ENCODE measurements at regions not wholly inside any gene's neighbourhood (a gene's known extent, or its start where the extent isn't known, plus 50 kb on each side); places are given as distances from the start of the nearest gene placed in this dataset.

DNA sequence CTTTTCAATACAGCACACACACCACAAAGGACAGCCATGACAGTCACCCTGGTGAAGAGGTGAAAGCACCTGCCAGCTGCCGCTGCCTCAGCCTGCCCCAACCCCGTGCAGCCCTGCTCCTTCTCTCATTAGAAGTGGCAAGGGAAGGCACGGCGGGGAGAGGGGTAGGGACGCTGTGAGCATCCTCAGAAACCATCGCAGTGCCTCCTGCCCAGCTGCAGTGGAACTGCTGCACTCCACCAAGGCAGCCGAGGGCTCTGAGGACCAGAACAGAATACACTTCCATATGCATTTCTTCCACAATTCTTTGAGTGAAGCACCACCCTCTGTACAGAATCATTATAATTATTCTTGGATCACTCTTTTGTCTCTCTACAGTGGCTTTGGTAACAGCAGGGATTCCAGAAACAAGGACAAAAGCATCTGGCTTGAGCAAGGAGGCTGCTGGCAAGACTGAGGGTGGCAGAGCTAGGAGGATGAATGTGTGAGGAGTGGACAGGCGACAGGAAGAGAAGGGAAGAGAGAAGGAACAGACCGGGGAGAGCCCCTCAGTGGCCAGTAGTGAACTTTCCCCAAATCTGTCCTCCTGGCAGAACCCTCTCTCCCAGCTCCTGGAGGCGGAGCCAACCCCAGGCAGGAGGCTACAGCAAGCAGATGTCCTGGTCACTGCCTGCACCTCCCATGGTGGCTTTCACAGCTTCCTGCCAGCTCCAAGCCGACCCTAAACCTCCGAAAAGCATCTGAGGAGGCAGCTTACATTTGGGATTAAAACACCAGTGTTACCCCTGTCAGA lies 73.2 kb downstream of the MTNR1A start:
- H3K4me3 ChIP-seq (ENCODE audit: low read depth, low read length), result no peak overlapping the region
- TF ChIP-seq MYC (IDR thresholded peaks at IDR 0.05; ENCODE audit: low read depth, low read length) (no peak), POLR2A (IDR thresholded peaks at IDR 0.05; ENCODE audit: extremely low read depth, insufficient read length) (no peak), MAX (IDR thresholded peaks at IDR 0.05; ENCODE audit: low read depth, low read length) (no peak)
- TF ChIP-seq, protein P1, sequence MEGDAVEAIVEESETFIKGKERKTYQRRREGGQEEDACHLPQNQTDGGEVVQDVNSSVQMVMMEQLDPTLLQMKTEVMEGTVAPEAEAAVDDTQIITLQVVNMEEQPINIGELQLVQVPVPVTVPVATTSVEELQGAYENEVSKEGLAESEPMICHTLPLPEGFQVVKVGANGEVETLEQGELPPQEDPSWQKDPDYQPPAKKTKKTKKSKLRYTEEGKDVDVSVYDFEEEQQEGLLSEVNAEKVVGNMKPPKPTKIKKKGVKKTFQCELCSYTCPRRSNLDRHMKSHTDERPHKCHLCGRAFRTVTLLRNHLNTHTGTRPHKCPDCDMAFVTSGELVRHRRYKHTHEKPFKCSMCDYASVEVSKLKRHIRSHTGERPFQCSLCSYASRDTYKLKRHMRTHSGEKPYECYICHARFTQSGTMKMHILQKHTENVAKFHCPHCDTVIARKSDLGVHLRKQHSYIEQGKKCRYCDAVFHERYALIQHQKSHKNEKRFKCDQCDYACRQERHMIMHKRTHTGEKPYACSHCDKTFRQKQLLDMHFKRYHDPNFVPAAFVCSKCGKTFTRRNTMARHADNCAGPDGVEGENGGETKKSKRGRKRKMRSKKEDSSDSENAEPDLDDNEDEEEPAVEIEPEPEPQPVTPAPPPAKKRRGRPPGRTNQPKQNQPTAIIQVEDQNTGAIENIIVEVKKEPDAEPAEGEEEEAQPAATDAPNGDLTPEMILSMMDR (IDR thresholded peaks at IDR 0.05; ENCODE audit: low read depth, low read length), result no peak
- DNase-seq (ENCODE audit: low read depth), result no peak

DNA sequence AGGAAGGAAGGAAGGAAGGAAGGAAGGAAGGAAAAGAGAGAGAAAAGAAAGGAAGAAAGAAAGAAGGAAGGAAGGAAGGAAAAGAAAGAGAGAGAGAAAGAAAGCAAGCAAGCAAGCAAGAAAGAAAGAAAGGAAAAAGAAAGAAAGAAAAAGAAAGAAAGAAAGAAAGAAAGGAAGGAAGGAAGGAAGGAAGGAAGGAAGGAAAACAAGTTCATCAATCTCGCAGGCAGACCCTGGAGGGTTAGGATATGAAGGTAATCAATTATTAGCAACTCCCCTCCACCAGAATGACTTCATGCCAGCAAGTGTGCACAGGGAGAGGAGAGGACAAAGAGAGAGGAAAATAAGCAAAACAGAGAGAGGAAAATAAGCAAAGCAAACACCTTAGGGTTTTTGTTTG lies 80.2 kb downstream of the MTNR1A start:
- no peak for DNase-seq (ENCODE audit: low read depth)
- TF ChIP-seq POLR2A (IDR thresholded peaks at IDR 0.05; ENCODE audit: extremely low read depth, insufficient read length), result no peak
- TF ChIP-seq MYC (IDR thresholded peaks at IDR 0.05; ENCODE audit: low read depth, low read length), result no peak
- H3K4me3 ChIP-seq (ENCODE audit: low read depth, low read length), result no peak overlapping the region

DNA sequence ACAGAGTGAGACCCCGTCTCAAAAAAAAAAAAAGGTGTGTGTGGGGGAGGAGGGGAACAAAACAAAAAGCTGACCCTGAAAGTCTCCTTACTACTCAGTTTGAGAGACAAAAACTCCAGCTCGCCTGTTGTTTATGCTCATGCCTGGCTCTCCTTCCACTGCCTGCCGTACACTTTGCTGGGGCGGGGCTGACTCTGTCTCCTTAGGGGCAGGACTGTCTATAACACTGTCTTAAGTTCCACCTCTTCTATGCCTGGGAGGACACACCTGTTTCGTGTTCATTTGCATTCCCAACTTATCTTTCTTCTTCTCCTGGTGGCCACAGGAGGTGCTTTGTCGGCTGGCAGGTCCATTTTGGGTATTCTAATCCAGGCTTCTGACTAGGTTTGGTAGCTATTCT lies 81.4 kb downstream of the MTNR1A start:
- H3K4me3 ChIP-seq (ENCODE audit: low read depth, low read length), result no peak overlapping the region
- TF ChIP-seq, protein P1 (IDR thresholded peaks at IDR 0.05; ENCODE audit: low read depth, low read length), result no peak
- TF ChIP-seq POLR2A (IDR thresholded peaks at IDR 0.05; ENCODE audit: extremely low read depth, insufficient read length) (no peak), MYC (IDR thresholded peaks at IDR 0.05; ENCODE audit: low read depth, low read length) (no peak), MAX (IDR thresholded peaks at IDR 0.05; ENCODE audit: low read depth, low read length) (no peak)
- DNase-seq (ENCODE audit: low read depth), result no peak

GRCh38 chr4:186472948-186473347 lies 82.4 kb downstream of the MTNR1A start:
- TF ChIP-seq, protein P1 (IDR thresholded peaks at IDR 0.05; ENCODE audit: low read depth, low read length), result peak; percentile 34
- no peak for TF ChIP-seq POLR2A (IDR thresholded peaks at IDR 0.05; ENCODE audit: extremely low read depth, insufficient read length)
- no peak overlapping the region for H3K4me3 ChIP-seq (ENCODE audit: low read depth, low read length)
- peak; percentile 5 for DNase-seq (ENCODE audit: low read depth)

- TF ChIP-seq, protein P1 (IDR thresholded peaks at IDR 0.05; ENCODE audit: low read depth, low read length), result no peak
- TF ChIP-seq MYC (IDR thresholded peaks at IDR 0.05; ENCODE audit: low read depth, low read length) (no peak), MAX (IDR thresholded peaks at IDR 0.05; ENCODE audit: low read depth, low read length) (no peak), POLR2A (IDR thresholded peaks at IDR 0.05; ENCODE audit: extremely low read depth, insufficient read length) (no peak)
- H3K4me3 ChIP-seq (ENCODE audit: low read depth, low read length), result no peak overlapping the region
- DNase-seq (ENCODE audit: low read depth), result no peak
Measured at GRCh38 chr4:186471441-186471840, 83.9 kb downstream of the MTNR1A start.

- no peak for DNase-seq (ENCODE audit: low read depth)
- TF ChIP-seq POLR2A (IDR thresholded peaks at IDR 0.05; ENCODE audit: extremely low read depth, insufficient read length), result no peak
- TF ChIP-seq, protein P1 (IDR thresholded peaks at IDR 0.05; ENCODE audit: low read depth, low read length), result no peak
- no peak for TF ChIP-seq MAX (IDR thresholded peaks at IDR 0.05; ENCODE audit: low read depth, low read length)
- no peak for TF ChIP-seq MYC (IDR thresholded peaks at IDR 0.05; ENCODE audit: low read depth, low read length)
- no peak overlapping the region for H3K4me3 ChIP-seq (ENCODE audit: low read depth, low read length)
Measured at GRCh38 chr4:186458050-186458449, 97.3 kb downstream of the MTNR1A start.

All from NB4 (cell line).